ENCODE measurements at regions not wholly inside any gene's neighbourhood (a gene's known extent, or its start where the extent isn't known, plus 50 kb on each side); places are given as distances from the start of the nearest gene placed in this dataset.

- no peak overlapping the region for H3K9ac ChIP-seq (ENCODE audit: low read length)
- no peaks in the 10 kb centered on the region for H3K4me1 ChIP-seq (ENCODE audit: control insufficient read depth, insufficient read depth, low read length)
- H3K27me3 ChIP-seq (ENCODE audit: control insufficient read depth, insufficient read depth, low read length), result peaks cover 12% of the 10 kb centered on the region
- no peaks in the 10 kb centered on the region for H3K36me3 ChIP-seq (ENCODE audit: control insufficient read depth, insufficient read depth, low read length)
- H3K9me3 ChIP-seq (ENCODE audit: control insufficient read depth, low read length), result no peaks in the 10 kb centered on the region
- H3K4me3 ChIP-seq (ENCODE audit: low read length), result no peak overlapping the region
Observed at GRCh38 chr13:99911965-99912566, 59.5 kb downstream of the ZIC5 start.

DNA sequence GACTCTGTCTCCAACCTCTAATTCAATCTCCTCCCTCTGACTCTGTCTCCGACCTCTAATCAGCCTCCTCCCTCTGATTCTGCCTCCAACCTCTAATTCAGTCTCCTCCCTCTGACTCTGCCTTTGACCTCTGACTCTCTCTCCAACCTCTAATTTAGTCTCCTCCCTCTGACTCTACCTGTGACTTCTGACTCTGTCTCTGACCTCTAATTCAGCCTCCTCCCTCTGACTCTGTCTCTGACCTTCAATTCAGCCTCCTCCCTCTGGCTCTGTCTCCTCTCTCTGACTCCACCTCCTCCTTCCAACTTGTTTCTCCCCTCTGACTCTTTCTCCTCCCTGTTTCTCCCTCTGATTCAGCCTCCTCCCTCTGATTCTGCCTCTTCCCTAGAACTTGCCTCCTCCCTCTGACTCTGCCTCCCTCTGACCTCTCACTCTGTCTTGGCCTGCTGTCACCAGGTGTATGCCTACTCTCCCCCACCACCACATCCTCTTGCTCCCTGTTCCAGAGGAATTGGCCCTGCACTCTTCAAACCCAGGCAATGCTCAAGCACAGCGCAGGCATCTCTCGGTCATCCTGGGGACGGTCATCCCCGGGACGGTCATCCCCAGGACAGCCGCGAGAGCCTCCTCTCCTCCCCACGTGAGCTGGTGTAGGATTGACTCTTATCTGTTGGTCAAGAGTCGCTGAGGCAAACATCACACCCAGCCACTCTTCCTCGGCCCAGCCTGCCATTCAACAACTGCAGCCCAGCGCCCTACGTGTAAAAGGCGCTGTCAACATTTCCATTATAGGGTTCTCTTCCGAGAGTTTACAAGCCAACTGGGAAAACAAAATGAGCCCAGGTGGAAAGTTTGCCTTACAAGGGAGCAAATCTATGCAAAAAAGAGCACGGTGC is 60.2 kb downstream of the ZIC5 start:
- Histone ChIP-seq H3K4me1 (ENCODE audit: control insufficient read depth, insufficient read depth, low read length) (no peaks in the 10 kb centered on the region), H3K27me3 (ENCODE audit: control insufficient read depth, insufficient read depth, low read length) (peaks cover 12% of the 10 kb centered on the region)

DNA sequence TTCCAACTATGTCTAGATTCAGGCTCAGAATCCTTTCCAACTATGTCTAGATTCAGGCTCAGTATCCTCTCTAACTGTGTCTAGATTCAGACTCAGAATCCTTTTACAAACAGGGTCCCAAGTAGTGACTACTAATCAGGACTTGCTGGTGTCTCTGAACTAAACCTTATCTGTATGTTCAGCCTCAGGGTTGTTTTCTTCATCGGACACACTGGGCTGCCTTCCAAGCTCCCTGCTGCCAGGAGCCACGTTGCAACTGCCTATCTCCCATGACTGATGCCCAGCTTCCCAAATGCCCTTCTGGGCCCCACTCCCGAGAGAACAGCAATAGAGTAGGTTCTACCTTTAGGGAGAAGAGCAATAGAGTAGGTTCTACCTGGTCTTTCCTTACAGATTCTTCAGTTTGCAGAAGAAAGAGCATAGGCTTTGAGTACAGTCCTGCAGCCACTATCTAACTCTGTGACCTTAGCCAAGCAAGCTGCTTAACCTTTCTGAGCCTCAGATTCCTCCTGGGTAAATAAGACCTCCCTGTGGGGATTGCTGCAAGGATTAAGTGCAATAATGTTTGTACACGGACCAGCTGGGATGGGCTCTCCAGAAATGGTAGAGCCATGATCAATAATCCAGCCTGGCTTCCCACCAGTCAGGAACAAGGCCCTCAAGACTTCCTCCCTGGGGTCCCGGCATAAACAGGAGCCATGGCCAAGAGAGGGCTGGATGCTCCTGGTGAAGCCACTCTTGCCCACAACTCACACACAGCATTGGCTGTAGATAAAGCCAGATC is 61.5 kb downstream of the ZIC5 start:
- H3K9ac ChIP-seq (ENCODE audit: low read length), result no peak overlapping the region
- H3K9me3 ChIP-seq (ENCODE audit: control insufficient read depth, low read length), result no peaks in the 10 kb centered on the region
- H3K4me3 ChIP-seq (ENCODE audit: low read length), result no peak overlapping the region
- no peaks in the 10 kb centered on the region for H3K4me1 ChIP-seq (ENCODE audit: control insufficient read depth, insufficient read depth, low read length)
- no peaks in the 10 kb centered on the region for H3K36me3 ChIP-seq (ENCODE audit: control insufficient read depth, insufficient read depth, low read length)
- peaks cover 5% of the 10 kb centered on the region for H3K27me3 ChIP-seq (ENCODE audit: control insufficient read depth, insufficient read depth, low read length)

More for the DNA sequence above, 60.2 kb downstream of the ZIC5 start:
- H3K4me3 ChIP-seq (ENCODE audit: low read length), result no peak overlapping the region
- H3K9ac ChIP-seq (ENCODE audit: low read length), result no peak overlapping the region
- H3K9me3 ChIP-seq (ENCODE audit: control insufficient read depth, low read length), result no peaks in the 10 kb centered on the region
- no peaks in the 10 kb centered on the region for H3K36me3 ChIP-seq (ENCODE audit: control insufficient read depth, insufficient read depth, low read length)

- Histone ChIP-seq H3K9ac (ENCODE audit: low read length) (no peak overlapping the region), H3K4me3 (ENCODE audit: low read length) (no peak overlapping the region), H3K9me3 (ENCODE audit: control insufficient read depth, low read length) (no peaks in the 10 kb centered on the region), H3K4me1 (ENCODE audit: control insufficient read depth, insufficient read depth, low read length) (no peaks in the 10 kb centered on the region), H3K36me3 (ENCODE audit: control insufficient read depth, insufficient read depth, low read length) (no peaks in the 10 kb centered on the region), H3K27me3 (ENCODE audit: control insufficient read depth, insufficient read depth, low read length) (peaks cover 5% of the 10 kb centered on the region)
Observed at GRCh38 chr13:99909097-99909835, 62.3 kb downstream of the ZIC5 start.

GRCh38 chr13:99908140-99908803 is 63.3 kb downstream of the ZIC5 start:
- H3K4me1 ChIP-seq (ENCODE audit: control insufficient read depth, insufficient read depth, low read length), result no peaks in the 10 kb centered on the region
- no peak overlapping the region for H3K9ac ChIP-seq (ENCODE audit: low read length)
- no peaks in the 10 kb centered on the region for H3K36me3 ChIP-seq (ENCODE audit: control insufficient read depth, insufficient read depth, low read length)
- H3K9me3 ChIP-seq (ENCODE audit: control insufficient read depth, low read length), result no peaks in the 10 kb centered on the region
- peaks cover 5% of the 10 kb centered on the region for H3K27me3 ChIP-seq (ENCODE audit: control insufficient read depth, insufficient read depth, low read length)
- no peak overlapping the region for H3K4me3 ChIP-seq (ENCODE audit: low read length)

DNA sequence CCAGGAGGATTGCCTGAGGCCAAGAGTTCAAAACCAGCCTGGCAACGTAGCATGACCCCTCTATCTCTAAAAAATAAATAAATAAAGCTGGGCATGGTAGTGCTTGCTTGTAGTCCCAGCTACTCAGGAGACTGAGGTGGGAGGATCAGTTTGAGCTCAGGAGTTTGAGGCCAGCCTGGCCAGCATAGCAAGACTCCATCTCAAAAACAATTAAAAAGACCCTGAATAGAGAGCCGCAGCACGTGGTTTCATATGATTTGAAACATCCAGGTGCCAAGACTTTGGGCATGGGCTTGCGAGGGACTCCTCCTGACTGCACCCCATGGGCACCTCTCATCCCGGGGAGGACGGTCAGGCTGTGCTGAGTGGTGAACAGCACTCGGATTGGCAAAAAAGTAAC is 63.9 kb downstream of the ZIC5 start:
- Histone ChIP-seq H3K4me1 (ENCODE audit: control insufficient read depth, insufficient read depth, low read length) (no peaks in the 10 kb centered on the region), H3K4me3 (ENCODE audit: low read length) (no peak overlapping the region), H3K27me3 (ENCODE audit: control insufficient read depth, insufficient read depth, low read length) (peaks cover 5% of the 10 kb centered on the region)

DNA sequence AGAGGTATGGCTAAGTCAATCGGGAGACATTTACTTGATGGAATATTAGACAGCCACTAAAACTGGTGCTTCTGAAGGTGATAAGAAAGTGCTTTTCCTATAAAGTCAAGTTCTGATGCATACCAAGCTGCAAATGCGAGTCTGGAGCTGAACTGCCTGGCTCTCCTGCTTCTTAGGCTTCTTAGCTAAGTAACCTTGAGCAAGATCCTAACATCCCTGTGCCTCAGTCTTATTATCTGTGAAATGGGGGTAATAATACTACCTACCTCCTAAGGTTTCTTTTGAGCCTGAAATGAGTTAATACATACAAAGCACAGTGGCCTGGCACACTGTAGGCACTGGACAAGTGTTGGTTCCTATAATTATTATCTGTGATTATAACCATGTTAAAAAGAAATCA is 64.5 kb downstream of the ZIC5 start:
- Histone ChIP-seq H3K9ac (ENCODE audit: low read length) (no peak overlapping the region), H3K9me3 (ENCODE audit: control insufficient read depth, low read length) (no peaks in the 10 kb centered on the region), H3K4me3 (ENCODE audit: low read length) (no peak overlapping the region), H3K4me1 (ENCODE audit: control insufficient read depth, insufficient read depth, low read length) (no peaks in the 10 kb centered on the region), H3K36me3 (ENCODE audit: control insufficient read depth, insufficient read depth, low read length) (no peaks in the 10 kb centered on the region), H3K27me3 (ENCODE audit: control insufficient read depth, insufficient read depth, low read length) (peaks cover 5% of the 10 kb centered on the region)

More for the DNA sequence above, 63.9 kb downstream of the ZIC5 start:
- Histone ChIP-seq H3K9me3 (ENCODE audit: control insufficient read depth, low read length) (no peaks in the 10 kb centered on the region), H3K9ac (ENCODE audit: low read length) (no peak overlapping the region), H3K36me3 (ENCODE audit: control insufficient read depth, insufficient read depth, low read length) (no peaks in the 10 kb centered on the region)

DNA sequence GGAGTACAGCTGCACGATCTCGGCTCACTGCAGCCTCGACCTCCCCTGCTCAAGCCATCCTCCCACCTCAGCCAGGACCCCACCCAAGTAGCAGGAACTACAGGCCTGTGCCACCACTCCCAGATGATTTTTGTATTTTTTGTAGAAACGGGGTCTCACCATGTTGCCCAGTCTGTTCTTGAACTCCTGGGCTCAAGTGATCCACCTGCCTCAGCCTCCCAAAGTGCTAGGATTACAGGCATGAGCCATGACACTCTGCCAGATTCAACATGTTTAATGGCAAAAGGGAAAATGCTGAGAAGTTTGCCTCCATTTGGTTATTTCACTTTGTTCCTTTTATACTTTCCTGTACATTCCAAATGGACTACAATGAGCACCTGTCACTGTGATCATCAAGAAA is 65.8 kb downstream of the ZIC5 start:
- H3K9me3 ChIP-seq (ENCODE audit: control insufficient read depth, low read length), result no peaks in the 10 kb centered on the region
- no peak overlapping the region for H3K4me3 ChIP-seq (ENCODE audit: low read length)
- peaks cover 5% of the 10 kb centered on the region for H3K27me3 ChIP-seq (ENCODE audit: control insufficient read depth, insufficient read depth, low read length)
- no peaks in the 10 kb centered on the region for H3K36me3 ChIP-seq (ENCODE audit: control insufficient read depth, insufficient read depth, low read length)
- H3K9ac ChIP-seq (ENCODE audit: low read length), result no peak overlapping the region
- no peaks in the 10 kb centered on the region for H3K4me1 ChIP-seq (ENCODE audit: control insufficient read depth, insufficient read depth, low read length)

- no peaks in the 10 kb centered on the region for H3K36me3 ChIP-seq (ENCODE audit: control insufficient read depth, insufficient read depth, low read length)
- H3K4me3 ChIP-seq (ENCODE audit: low read length), result no peak overlapping the region
- H3K9ac ChIP-seq (ENCODE audit: low read length), result no peak overlapping the region
- no peaks in the 10 kb centered on the region for H3K9me3 ChIP-seq (ENCODE audit: control insufficient read depth, low read length)
- peaks cover 5% of the 10 kb centered on the region for H3K27me3 ChIP-seq (ENCODE audit: control insufficient read depth, insufficient read depth, low read length)
- H3K4me1 ChIP-seq (ENCODE audit: control insufficient read depth, insufficient read depth, low read length), result no peaks in the 10 kb centered on the region
Observed at GRCh38 chr13:99905224-99905623, 66.3 kb downstream of the ZIC5 start.

DNA sequence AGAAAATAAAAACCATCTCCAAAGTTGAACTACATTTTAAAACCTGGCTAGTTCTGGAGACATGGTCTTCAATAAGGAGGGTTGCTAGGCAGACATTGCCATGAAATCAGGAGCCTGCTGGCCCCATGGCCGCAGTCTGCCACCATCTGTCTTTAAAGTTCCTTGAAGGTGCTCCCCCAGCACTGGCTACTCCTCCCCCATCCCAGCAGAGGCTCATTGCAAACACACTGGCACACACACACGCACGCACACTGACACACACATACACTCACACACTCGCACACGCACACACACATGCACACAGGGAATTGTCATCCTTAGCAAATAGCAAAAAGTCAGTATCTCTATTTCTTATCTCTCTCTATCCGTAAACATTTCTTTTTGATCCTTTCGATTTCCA is 68.4 kb downstream of the ZIC5 start:
- no peaks in the 10 kb centered on the region for H3K9me3 ChIP-seq (ENCODE audit: control insufficient read depth, low read length)
- no peaks in the 10 kb centered on the region for H3K4me1 ChIP-seq (ENCODE audit: control insufficient read depth, insufficient read depth, low read length)
- peaks cover 10% of the 10 kb centered on the region for H3K27me3 ChIP-seq (ENCODE audit: control insufficient read depth, insufficient read depth, low read length)
- H3K9ac ChIP-seq (ENCODE audit: low read length), result no peak overlapping the region
- H3K36me3 ChIP-seq (ENCODE audit: control insufficient read depth, insufficient read depth, low read length), result no peaks in the 10 kb centered on the region
- no peak overlapping the region for H3K4me3 ChIP-seq (ENCODE audit: low read length)

DNA sequence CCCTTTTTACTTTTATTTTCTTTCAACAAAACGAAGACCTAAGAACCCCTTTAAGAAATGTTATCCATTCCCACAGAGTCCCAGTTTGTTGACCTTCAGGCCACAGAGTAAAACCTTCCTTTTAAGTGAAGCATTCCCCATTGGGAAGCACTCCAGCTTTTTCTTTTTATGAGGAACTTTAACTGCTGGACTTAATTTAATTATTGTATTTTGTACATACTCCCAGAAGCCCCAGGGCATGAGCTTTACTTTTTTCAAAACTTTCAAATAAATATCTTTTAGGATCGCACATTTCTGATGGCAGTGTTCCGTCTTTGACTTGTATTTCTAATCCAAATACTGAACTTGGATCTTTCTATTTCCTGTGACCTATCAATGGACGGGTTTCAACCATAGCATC is 68.9 kb downstream of the ZIC5 start:
- H3K9me3 ChIP-seq (ENCODE audit: control insufficient read depth, low read length), result no peaks in the 10 kb centered on the region
- H3K36me3 ChIP-seq (ENCODE audit: control insufficient read depth, insufficient read depth, low read length), result no peaks in the 10 kb centered on the region
- no peaks in the 10 kb centered on the region for H3K4me1 ChIP-seq (ENCODE audit: control insufficient read depth, insufficient read depth, low read length)
- H3K27me3 ChIP-seq (ENCODE audit: control insufficient read depth, insufficient read depth, low read length), result peaks cover 7% of the 10 kb centered on the region
- no peak overlapping the region for H3K9ac ChIP-seq (ENCODE audit: low read length)
- H3K4me3 ChIP-seq (ENCODE audit: low read length), result no peak overlapping the region

All from mucosa of stomach (tissue), 1 donor.